Natural killer cell (primary cell): ENCODE measurements at regions not wholly inside any gene's neighbourhood (a gene's known extent, or its start where the extent isn't known, plus 50 kb on each side); places are given as distances from the start of the nearest gene placed in this dataset.
"Not testable (repeated sequence)": the region's sequence is repeated elsewhere in the genome, so short reads cannot be mapped to it uniquely, and the experiment has no call there.

Experiments used
- ATAC-seq, 3 donors: fragments of 150-1000 bp in 2 of 3; fragments of 200-7000 bp in 1 of 3; cut with Tn5 transposase; 1 replicate in 1 of 3; 2 replicates in 2 of 3; pipeline ENCODE4 v1.10.0; 2021; ENCODE audit warnings: mild to moderate bottlenecking in 2 of 3, moderate library complexity in 2 of 3
- DNase-seq, 2 donors: peaks; one replicate each; pipeline versions ENCODE4 v3.0.0 to v3.0.0-alpha.2; 2013 to 2021; ENCODE audit warnings: mixed read lengths in 1 of 2
- H3K27ac ChIP-seq: one replicate; pipeline ENCODE4 v1.5.1; 2013; ENCODE audit warnings: mild to moderate bottlenecking, low read length
- H3K27me3 ChIP-seq: one replicate; pipeline ENCODE4 v1.6.1; 2013; ENCODE audit warnings: low read length; ENCODE audit not compliant: control insufficient read depth, insufficient read depth
- H3K36me3 ChIP-seq: one replicate; pipeline ENCODE4 v1.6.1; 2013; ENCODE audit warnings: low read length; ENCODE audit not compliant: control insufficient read depth, insufficient read depth
- H3K4me1 ChIP-seq: one replicate; pipeline ENCODE4 v1.6.1; 2013; ENCODE audit warnings: low read length; ENCODE audit not compliant: control insufficient read depth, insufficient read depth
- H3K4me3 ChIP-seq: one replicate; pipeline ENCODE4 v1.5.1; 2013; ENCODE audit warnings: low read length
- H3K9me3 ChIP-seq: one replicate; pipeline ENCODE4 v1.6.1; 2013; ENCODE audit warnings: low read length; ENCODE audit not compliant: control insufficient read depth, insufficient read depth
- H3K27ac Mint-ChIP-seq, 2 donors: one replicate each; pipeline ENCODE4 v1.8.0; 2022; ENCODE audit warnings: mild to moderate bottlenecking in 2 of 2, mixed read lengths in 2 of 2, moderate library complexity in 1 of 2
- H3K27me3 Mint-ChIP-seq, 2 donors: one replicate each; pipeline ENCODE4 v1.8.0; 2022; ENCODE audit warnings: low read depth in 2 of 2, mixed read lengths in 2 of 2
- H3K36me3 Mint-ChIP-seq: one replicate; pipeline ENCODE4 v1.8.0; 2022; ENCODE audit warnings: mixed read lengths
- H3K4me1 Mint-ChIP-seq, 2 donors: one replicate each; pipeline ENCODE4 v1.8.0; 2022; ENCODE audit warnings: mixed read lengths in 2 of 2
- H3K4me3 Mint-ChIP-seq: one replicate; pipeline ENCODE4 v1.8.0; 2022; ENCODE audit warnings: mild to moderate bottlenecking, moderate library complexity, mixed read lengths
- H3K9me3 Mint-ChIP-seq, 2 donors: one replicate each; pipeline ENCODE4 v1.8.0; 2022; ENCODE audit warnings: mixed read lengths in 2 of 2
- CTCF ChIP-seq: fragments of 200-600 bp; IDR thresholded peaks from one replicate; pipeline ENCODE4 v1.8.0; 2022; ENCODE audit warnings: antibody characterized with exemption
- WGBS: methylation state at CpG from one replicate; pipeline ENCODE4 v1.1.7; 2013; ENCODE audit warnings: missing lambda C conversion rate; ENCODE audit not compliant: insufficient coverage; 5-methylcytosine and 5-hydroxymethylcytosine counted together
- intact Hi-C: fragments of 100-400 bp; cut with micrococcal nuclease; formaldehyde crosslinking; loops from one replicate; pipeline ENCODE4 v1.14.2; 2022

- DNase-seq (no peak), ATAC-seq (no peak)
- no peak for TF ChIP-seq CTCF
- H3K27ac Mint-ChIP-seq: no peak overlapping the region
- H3K36me3 Mint-ChIP-seq: no peaks in the 10 kb centered on the region
- WGBS: no CpG with 5 or more reads among the region's 2 CpGs
- H3K27me3 ChIP-seq: no peaks in the 10 kb centered on the region
- H3K9me3 Mint-ChIP-seq: peaks cover 8 to 11% of the 10 kb centered on the region in 2 donors
- no peak overlapping the region for H3K27ac ChIP-seq
- H3K4me3 ChIP-seq: no peak overlapping the region
- no peaks in the 10 kb centered on the region for H3K36me3 ChIP-seq
- no peaks in the 10 kb centered on the region for H3K9me3 ChIP-seq
- no peaks in the 10 kb centered on the region for H3K27me3 Mint-ChIP-seq
- H3K4me1 ChIP-seq: no peaks in the 10 kb centered on the region
- H3K4me1 Mint-ChIP-seq: no peaks in the 10 kb centered on the region
- intact Hi-C loops: no loop called here
- H3K4me3 Mint-ChIP-seq: no peak overlapping the region
Measured at GRCh38 chrX:7603387-7603786, 239.6 kb upstream of the VCX start.

GRCh38 chrX:7596822-7597221 lies 246.1 kb upstream of the VCX start:
- Mint-ChIP-seq H3K27me3 (no peaks in the 10 kb centered on the region), H3K36me3 (no peaks in the 10 kb centered on the region), H3K4me1 (no peaks in the 10 kb centered on the region), H3K4me3 (no peak overlapping the region), H3K9me3 (peaks cover 2 to 6% of the 10 kb centered on the region in 2 donors), H3K27ac (no peak overlapping the region)
- intact Hi-C loops: no loop called here
- H3K4me3 ChIP-seq: no peak overlapping the region
- DNase-seq (no peak), ATAC-seq (no peak)
- no peaks in the 10 kb centered on the region for H3K36me3 ChIP-seq
- no peaks in the 10 kb centered on the region for H3K27me3 ChIP-seq
- WGBS: 60% methylated on average over 1 of the region's 2 CpGs
- H3K4me1 ChIP-seq: no peaks in the 10 kb centered on the region
- no peak for TF ChIP-seq CTCF
- H3K9me3 ChIP-seq: no peaks in the 10 kb centered on the region
- no peak overlapping the region for H3K27ac ChIP-seq

GRCh38 chrX:7593370-7593769 lies 249.6 kb upstream of the VCX start:
- H3K36me3 ChIP-seq, H3K4me3 ChIP-seq, H3K4me3 Mint-ChIP-seq, H3K27ac ChIP-seq, H3K4me1 Mint-ChIP-seq, H3K9me3 Mint-ChIP-seq, intact Hi-C loops, H3K4me1 ChIP-seq, H3K27ac Mint-ChIP-seq, H3K27me3 Mint-ChIP-seq, H3K27me3 ChIP-seq, H3K36me3 Mint-ChIP-seq, ATAC-seq, DNase-seq, H3K9me3 ChIP-seq: not testable (repeated sequence)
- 96% methylated on average over 21 of the region's 28 CpGs for WGBS

- Histone ChIP-seq H3K4me3 (no peak overlapping the region), H3K27me3 (no peaks in the 10 kb centered on the region), H3K36me3 (no peaks in the 10 kb centered on the region), H3K4me1 (no peaks in the 10 kb centered on the region), H3K9me3 (no peaks in the 10 kb centered on the region), H3K27ac (no peak overlapping the region)
- no CpG with 5 or more reads among the region's 2 CpGs for WGBS
- Mint-ChIP-seq H3K4me3 (no peak overlapping the region), H3K9me3 (no peaks in the 10 kb centered on the region), H3K36me3 (no peaks in the 10 kb centered on the region), H3K27ac (no peak overlapping the region), H3K4me1 (no peaks in the 10 kb centered on the region), H3K27me3 (no peaks in the 10 kb centered on the region)
- intact Hi-C loops: no loop called here
- DNase-seq (no peak), ATAC-seq (no peak)
- TF ChIP-seq CTCF: no peak
Measured at GRCh38 chrX:7586126-7586525, 256.8 kb upstream of the VCX start.
